ENCODE measurements at regions not wholly inside any gene's neighbourhood (a gene's known extent, or its start where the extent isn't known, plus 50 kb on each side); places are given as distances from the start of the nearest gene placed in this dataset.

GRCh38 chr15:29900237-29901189 is 78.2 kb upstream of the TJP1 start:
- no peak overlapping the region for H3K4me3 ChIP-seq

GRCh38 chr15:29896062-29896461 is 73.8 kb upstream of the TJP1 start:
- no peak for TF ChIP-seq POLR2A (IDR thresholded peaks at IDR 0.05)
- TF ChIP-seq CTCF (IDR thresholded peaks at IDR 0.05) = no peak
- ATAC-seq (no peak), DNase-seq (no peak)
- 71% methylated on average over 2 of the region's 2 CpGs for WGBS (ENCODE audit: insufficient coverage, low coverage, low lambda C conversion rate, missing lambda C conversion rate)
- no peaks in the 10 kb centered on the region for H3K4me1 ChIP-seq
- no peaks in the 10 kb centered on the region for H3K36me3 ChIP-seq
- H3K27me3 ChIP-seq = no peaks in the 10 kb centered on the region
- H3K27ac ChIP-seq = no peak overlapping the region
- no peak overlapping the region for H3K4me3 ChIP-seq
- intact Hi-C loops (cut with DNase I) = no loop called here
- H3K9me3 ChIP-seq = no peaks in the 10 kb centered on the region

More at GRCh38 chr15:29900237-29901189, 78.2 kb upstream of the TJP1 start:
- no peaks in the 10 kb centered on the region for H3K4me1 ChIP-seq
- 82% methylated on average over 7 of the region's 7 CpGs for WGBS (ENCODE audit: insufficient coverage, low coverage, low lambda C conversion rate, missing lambda C conversion rate)
- no peak for TF ChIP-seq CTCF (IDR thresholded peaks at IDR 0.05)
- no peak for TF ChIP-seq POLR2A (IDR thresholded peaks at IDR 0.05)
- intact Hi-C loops (cut with DNase I) = no loop called here
- DNase-seq (no peak), ATAC-seq (no peak)
- no peaks in the 10 kb centered on the region for H3K27me3 ChIP-seq
- no peaks in the 10 kb centered on the region for H3K9me3 ChIP-seq
- H3K36me3 ChIP-seq = no peaks in the 10 kb centered on the region
- H3K27ac ChIP-seq = no peak overlapping the region

DNA sequence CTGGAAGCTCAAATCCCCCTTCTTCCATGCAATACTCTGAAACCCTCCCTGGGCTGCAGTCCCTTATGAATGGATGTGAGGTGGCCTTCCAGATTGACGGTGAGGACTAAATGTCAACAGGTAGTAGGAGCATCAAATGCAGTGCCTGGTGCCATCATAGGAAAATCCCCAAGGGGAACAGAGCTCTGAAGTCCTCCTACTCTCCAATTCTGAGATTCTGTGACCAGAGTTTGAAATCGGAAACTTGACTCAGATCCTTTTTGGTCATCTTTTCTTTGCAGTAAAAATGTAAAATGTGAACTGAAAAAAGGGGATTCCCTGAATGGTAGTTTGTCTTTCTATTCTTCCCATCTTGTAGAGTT is 68.8 kb upstream of the TJP1 start:
- TF ChIP-seq CTCF (IDR thresholded peaks at IDR 0.05) = no peak
- intact Hi-C loops (cut with DNase I) = no loop called here
- no peak overlapping the region for H3K4me3 ChIP-seq
- no peaks in the 10 kb centered on the region for H3K27me3 ChIP-seq
- no peak for DNase-seq
- ATAC-seq = no peak
- 69% methylated on average over 1 of the region's 2 CpGs for WGBS (ENCODE audit: insufficient coverage, low coverage, low lambda C conversion rate, missing lambda C conversion rate)
- H3K27ac ChIP-seq = no peak overlapping the region
- H3K4me1 ChIP-seq = no peaks in the 10 kb centered on the region
- no peaks in the 10 kb centered on the region for H3K9me3 ChIP-seq
- H3K36me3 ChIP-seq = no peaks in the 10 kb centered on the region

- TF ChIP-seq CTCF (IDR thresholded peaks at IDR 0.05) = no peak
- TF ChIP-seq POLR2A (IDR thresholded peaks at IDR 0.05) = no peak
Observed at GRCh38 chr15:29890336-29891095, 68.2 kb upstream of the TJP1 start.

More at GRCh38 chr15:29890336-29891095, 68.2 kb upstream of the TJP1 start:
- intact Hi-C loops (cut with DNase I) = no loop called here
- no peaks in the 10 kb centered on the region for H3K36me3 ChIP-seq
- H3K4me3 ChIP-seq = no peak overlapping the region
- 72% methylated on average over 5 of the region's 6 CpGs for WGBS (ENCODE audit: insufficient coverage, low coverage, low lambda C conversion rate, missing lambda C conversion rate)
- no peaks in the 10 kb centered on the region for H3K27me3 ChIP-seq
- DNase-seq = peak in 1 of 3 donors; percentile 30
- no peaks in the 10 kb centered on the region for H3K4me1 ChIP-seq
- no peaks in the 10 kb centered on the region for H3K9me3 ChIP-seq
- ATAC-seq = no peak
- no peak overlapping the region for H3K27ac ChIP-seq
